GM23338 (cell line): ENCODE measurements at regions not wholly inside any gene's neighbourhood (a gene's known extent, or its start where the extent isn't known, plus 50 kb on each side); places are given as distances from the start of the nearest gene placed in this dataset.

Experiments used
- ATAC-seq: fragments of 200-7000 bp; cut with Tn5 transposase; 3 replicates; pipeline ENCODE4 v1.9.1; 2020
- DNase-seq: peaks from one replicate; pipeline ENCODE4 v3.0.0-alpha.2; 2015; ENCODE audit warnings: low spot score
- H2AFZ ChIP-seq: fragments of 200-600 bp; sonication (generic); 2 replicates; pipeline ENCODE4 v1.8.0; 2016; ENCODE audit warnings: antibody characterized with exemption, mild to moderate bottlenecking, moderate library complexity
- H3F3A ChIP-seq: fragments of 200-600 bp; sonication (generic); replicated peaks from 2 replicates; pipeline ENCODE4 v1.8.0; 2017; ENCODE audit warnings: antibody characterized with exemption, mixed run types, low read depth
- H3K27ac ChIP-seq: fragments of 200-600 bp; sonication (generic); 2 replicates; pipeline ENCODE4 v1.6.1; 2016; ENCODE audit warnings: low read depth
- H3K27me3 ChIP-seq: fragments of 200-600 bp; sonication (generic); 2 replicates; pipeline ENCODE4 v1.8.0; 2016; ENCODE audit warnings: mild to moderate bottlenecking, mixed run types, moderate library complexity; ENCODE audit not compliant: insufficient read depth
- H3K36me3 ChIP-seq: fragments of 200-600 bp; sonication (generic); 2 replicates; pipeline ENCODE4 v1.8.0; 2016; ENCODE audit warnings: mild to moderate bottlenecking; ENCODE audit not compliant: insufficient read depth
- H3K4me1 ChIP-seq: fragments of 200-600 bp; sonication (generic); 2 replicates; pipeline ENCODE4 v1.8.0; 2016; ENCODE audit warnings: mild to moderate bottlenecking, moderate library complexity; ENCODE audit not compliant: insufficient read depth
- H3K4me2 ChIP-seq: fragments of 200-600 bp; sonication (generic); 2 replicates; pipeline ENCODE4 v1.7.1; 2017; ENCODE audit warnings: mixed run types
- H3K4me3 ChIP-seq: fragments of 200-600 bp; sonication (generic); 2 replicates; pipeline ENCODE4 v1.6.1; 2016; ENCODE audit warnings: mixed run types
- H3K79me2 ChIP-seq: fragments of 200-600 bp; sonication (generic); replicated peaks from 2 replicates; pipeline ENCODE4 v1.8.0; 2017; ENCODE audit warnings: mild to moderate bottlenecking; ENCODE audit not compliant: insufficient read depth
- H3K9me2 ChIP-seq: fragments of 200-600 bp; sonication (generic); 2 replicates; pipeline ENCODE4 v1.8.0; 2017; ENCODE audit not compliant: insufficient read depth
- H4K20me1 ChIP-seq: fragments of 200-600 bp; sonication (generic); replicated peaks from 2 replicates; pipeline ENCODE4 v1.8.0; 2017; ENCODE audit warnings: mild to moderate bottlenecking; ENCODE audit not compliant: insufficient read depth
- H3K27ac Mint-ChIP-seq: 2 replicates; pipeline ENCODE4 v1.8.0; 2020; ENCODE audit warnings: inconsistent platforms, mild to moderate bottlenecking, moderate library complexity, mixed read lengths
- H3K27me3 Mint-ChIP-seq: 3 replicates; pipeline ENCODE4 v1.8.0; 2022; ENCODE audit warnings: low read depth, mild to moderate bottlenecking, moderate library complexity, mixed read lengths, inconsistent platforms; ENCODE audit not compliant: insufficient read depth, poor library complexity
- H3K36me3 Mint-ChIP-seq: 3 replicates; pipeline ENCODE4 v1.8.0; 2021; ENCODE audit warnings: low read depth, mild to moderate bottlenecking, inconsistent platforms, moderate library complexity, mixed read lengths
- H3K4me1 Mint-ChIP-seq: 3 replicates; pipeline ENCODE4 v1.8.0; 2020; ENCODE audit warnings: mild to moderate bottlenecking, inconsistent platforms, mixed read lengths
- H3K4me3 Mint-ChIP-seq: 3 replicates; pipeline ENCODE4 v1.8.0; 2021; ENCODE audit warnings: moderate library complexity, mild to moderate bottlenecking, inconsistent platforms, mixed read lengths
- H3K9me3 Mint-ChIP-seq: 3 replicates; pipeline ENCODE4 v1.8.0; 2020; ENCODE audit warnings: moderate library complexity, mild to moderate bottlenecking, inconsistent platforms, mixed read lengths
- CREB1 ChIP-seq: fragments of 250-450 bp; sonication (Bioruptor Pico); IDR thresholded peaks from 2 replicates; pipeline ENCODE4 v1.5.0; 2020; ENCODE audit warnings: low read depth, mild to moderate bottlenecking, moderate library complexity
- EZH2 ChIP-seq: fragments of 200-600 bp; sonication (generic); IDR thresholded peaks from one replicate; pipeline ENCODE4 v1.8.0; 2017; ENCODE audit warnings: antibody characterized with exemption, mild to moderate bottlenecking, low read depth; ENCODE audit not compliant: unreplicated experiment
- EZH2phosphoT487 ChIP-seq: fragments of 200-600 bp; sonication (generic); IDR thresholded peaks from one replicate; pipeline ENCODE4 v1.8.1; 2018; ENCODE audit warnings: antibody characterized with exemption; ENCODE audit not compliant: unreplicated experiment
- JUNB ChIP-seq: IDR thresholded peaks from one replicate; pipeline ENCODE4 v1.6.1; 2016; ENCODE audit warnings: antibody characterized with exemption; ENCODE audit not compliant: unreplicated experiment
- NANOG ChIP-seq: IDR thresholded peaks from 2 replicates; pipeline ENCODE4 v1.6.1; 2016; ENCODE audit warnings: antibody characterized with exemption, borderline replicate concordance
- POLR2AphosphoS5 ChIP-seq: IDR thresholded peaks from 2 replicates; pipeline ENCODE4 v1.6.1; 2016; ENCODE audit warnings: antibody characterized with exemption, low read depth
- STAT1 ChIP-seq: IDR thresholded peaks from one replicate; pipeline ENCODE4 v1.6.1; 2016; ENCODE audit warnings: antibody characterized with exemption; ENCODE audit not compliant: unreplicated experiment
- ZNF114 ChIP-seq: fragments of 250-450 bp; sonication (Bioruptor Pico); IDR thresholded peaks from 2 replicates; pipeline ENCODE4 v1.5.0; 2020; ENCODE audit warnings: mild to moderate bottlenecking, moderate library complexity
- TF ChIP-seq, protein P1 (sequence below): IDR thresholded peaks from 2 replicates; pipeline ENCODE4 v1.6.1; 2016; ENCODE audit warnings: antibody characterized with exemption
- TF ChIP-seq, protein P2 (sequence below): fragments of 250-450 bp; sonication (Bioruptor Pico); IDR thresholded peaks from 2 replicates; pipeline ENCODE4 v1.5.0; 2020; ENCODE audit warnings: mild to moderate bottlenecking, moderate library complexity
- TF ChIP-seq, protein P3 (sequence below): IDR thresholded peaks from one replicate; pipeline ENCODE4 v1.6.1; 2018; ENCODE audit warnings: antibody characterized with exemption; ENCODE audit not compliant: unreplicated experiment

DNA sequence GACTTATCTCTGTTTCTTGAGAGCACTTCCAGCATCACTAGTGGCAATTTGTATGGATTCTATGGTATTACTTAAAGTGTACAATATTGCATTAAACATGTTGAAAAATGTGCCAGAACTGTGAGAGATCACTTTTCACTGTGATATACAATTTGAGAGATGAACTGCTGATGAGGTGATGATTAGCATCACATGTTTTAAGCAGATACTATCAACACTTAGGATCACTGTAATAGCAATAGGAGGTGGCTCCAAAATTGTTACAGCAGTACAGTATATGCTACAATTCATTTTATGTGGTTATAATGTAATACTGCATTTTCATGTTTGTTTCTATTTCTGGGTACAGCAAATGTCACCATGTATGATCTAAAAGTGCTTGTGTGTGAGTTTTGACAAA is 570.0 kb downstream of the PTPRC start:
- H3K4me1 Mint-ChIP-seq: no peaks in the 10 kb centered on the region
- TF ChIP-seq JUNB (no peak), EZH2phosphoT487 (no peak), STAT1 (no peak)
- H3K27me3 ChIP-seq: no peaks in the 10 kb centered on the region

DNA sequence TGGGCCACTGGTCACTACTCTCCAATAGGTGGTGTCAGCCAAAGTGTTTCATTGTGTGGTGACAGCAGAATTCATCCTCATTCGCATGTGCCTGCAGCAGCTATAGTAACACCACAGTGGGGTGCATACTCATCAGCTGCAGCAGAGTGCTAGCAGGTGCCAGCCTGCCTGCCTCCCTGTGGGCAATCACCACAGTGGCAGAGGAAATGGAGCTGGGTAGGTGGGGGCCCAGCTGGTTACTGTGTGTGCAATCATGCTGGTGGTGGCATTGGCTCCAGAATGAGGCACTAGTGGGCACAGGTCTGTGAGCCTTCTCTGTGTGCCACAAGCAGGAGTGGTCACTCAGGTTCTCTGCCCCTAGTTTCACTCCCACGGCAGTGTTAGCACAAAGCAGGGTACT is 579.2 kb downstream of the PTPRC start:
- peaks cover 3% of the 10 kb centered on the region; the same call in 2 of the 3 replicates for H3K4me1 Mint-ChIP-seq
- ATAC-seq (peak; percentile 79), DNase-seq (peak; percentile 21)
- H3K36me3 Mint-ChIP-seq: no peaks in the 10 kb centered on the region; the same call in 2 of the 3 replicates
- Histone ChIP-seq H3K4me2 (no peak overlapping the region), H3K9me2 (peaks cover 15% of the 10 kb centered on the region), H3F3A (no peaks in the 10 kb centered on the region), H3K4me3 (no peak overlapping the region), H3K4me1 (no peaks in the 10 kb centered on the region), H3K27ac (no peak overlapping the region), H3K27me3 (no peaks in the 10 kb centered on the region), H3K36me3 (no peaks in the 10 kb centered on the region), H2AFZ (no peak overlapping the region), H4K20me1 (no peaks in the 10 kb centered on the region), H3K79me2 (no peaks in the 10 kb centered on the region)
- H3K27me3 Mint-ChIP-seq: peaks cover 2% of the 10 kb centered on the region
- H3K9me3 Mint-ChIP-seq: no peaks in the 10 kb centered on the region; the same call in 1 of the 3 replicates
- no peak overlapping the region for H3K27ac Mint-ChIP-seq
- H3K4me3 Mint-ChIP-seq: no peak overlapping the region
- TF ChIP-seq STAT1: no peak
- TF ChIP-seq ZNF114 (CRISPR knock-in tag): no peak
- TF ChIP-seq, protein P1, sequence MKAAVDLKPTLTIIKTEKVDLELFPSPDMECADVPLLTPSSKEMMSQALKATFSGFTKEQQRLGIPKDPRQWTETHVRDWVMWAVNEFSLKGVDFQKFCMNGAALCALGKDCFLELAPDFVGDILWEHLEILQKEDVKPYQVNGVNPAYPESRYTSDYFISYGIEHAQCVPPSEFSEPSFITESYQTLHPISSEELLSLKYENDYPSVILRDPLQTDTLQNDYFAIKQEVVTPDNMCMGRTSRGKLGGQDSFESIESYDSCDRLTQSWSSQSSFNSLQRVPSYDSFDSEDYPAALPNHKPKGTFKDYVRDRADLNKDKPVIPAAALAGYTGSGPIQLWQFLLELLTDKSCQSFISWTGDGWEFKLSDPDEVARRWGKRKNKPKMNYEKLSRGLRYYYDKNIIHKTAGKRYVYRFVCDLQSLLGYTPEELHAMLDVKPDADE: no peak
- no peak for TF ChIP-seq POLR2AphosphoS5
- no peak for TF ChIP-seq EZH2phosphoT487
- no peak for TF ChIP-seq JUNB
- no peak for TF ChIP-seq CREB1 (CRISPR knock-in tag)
- TF ChIP-seq, protein P2, sequence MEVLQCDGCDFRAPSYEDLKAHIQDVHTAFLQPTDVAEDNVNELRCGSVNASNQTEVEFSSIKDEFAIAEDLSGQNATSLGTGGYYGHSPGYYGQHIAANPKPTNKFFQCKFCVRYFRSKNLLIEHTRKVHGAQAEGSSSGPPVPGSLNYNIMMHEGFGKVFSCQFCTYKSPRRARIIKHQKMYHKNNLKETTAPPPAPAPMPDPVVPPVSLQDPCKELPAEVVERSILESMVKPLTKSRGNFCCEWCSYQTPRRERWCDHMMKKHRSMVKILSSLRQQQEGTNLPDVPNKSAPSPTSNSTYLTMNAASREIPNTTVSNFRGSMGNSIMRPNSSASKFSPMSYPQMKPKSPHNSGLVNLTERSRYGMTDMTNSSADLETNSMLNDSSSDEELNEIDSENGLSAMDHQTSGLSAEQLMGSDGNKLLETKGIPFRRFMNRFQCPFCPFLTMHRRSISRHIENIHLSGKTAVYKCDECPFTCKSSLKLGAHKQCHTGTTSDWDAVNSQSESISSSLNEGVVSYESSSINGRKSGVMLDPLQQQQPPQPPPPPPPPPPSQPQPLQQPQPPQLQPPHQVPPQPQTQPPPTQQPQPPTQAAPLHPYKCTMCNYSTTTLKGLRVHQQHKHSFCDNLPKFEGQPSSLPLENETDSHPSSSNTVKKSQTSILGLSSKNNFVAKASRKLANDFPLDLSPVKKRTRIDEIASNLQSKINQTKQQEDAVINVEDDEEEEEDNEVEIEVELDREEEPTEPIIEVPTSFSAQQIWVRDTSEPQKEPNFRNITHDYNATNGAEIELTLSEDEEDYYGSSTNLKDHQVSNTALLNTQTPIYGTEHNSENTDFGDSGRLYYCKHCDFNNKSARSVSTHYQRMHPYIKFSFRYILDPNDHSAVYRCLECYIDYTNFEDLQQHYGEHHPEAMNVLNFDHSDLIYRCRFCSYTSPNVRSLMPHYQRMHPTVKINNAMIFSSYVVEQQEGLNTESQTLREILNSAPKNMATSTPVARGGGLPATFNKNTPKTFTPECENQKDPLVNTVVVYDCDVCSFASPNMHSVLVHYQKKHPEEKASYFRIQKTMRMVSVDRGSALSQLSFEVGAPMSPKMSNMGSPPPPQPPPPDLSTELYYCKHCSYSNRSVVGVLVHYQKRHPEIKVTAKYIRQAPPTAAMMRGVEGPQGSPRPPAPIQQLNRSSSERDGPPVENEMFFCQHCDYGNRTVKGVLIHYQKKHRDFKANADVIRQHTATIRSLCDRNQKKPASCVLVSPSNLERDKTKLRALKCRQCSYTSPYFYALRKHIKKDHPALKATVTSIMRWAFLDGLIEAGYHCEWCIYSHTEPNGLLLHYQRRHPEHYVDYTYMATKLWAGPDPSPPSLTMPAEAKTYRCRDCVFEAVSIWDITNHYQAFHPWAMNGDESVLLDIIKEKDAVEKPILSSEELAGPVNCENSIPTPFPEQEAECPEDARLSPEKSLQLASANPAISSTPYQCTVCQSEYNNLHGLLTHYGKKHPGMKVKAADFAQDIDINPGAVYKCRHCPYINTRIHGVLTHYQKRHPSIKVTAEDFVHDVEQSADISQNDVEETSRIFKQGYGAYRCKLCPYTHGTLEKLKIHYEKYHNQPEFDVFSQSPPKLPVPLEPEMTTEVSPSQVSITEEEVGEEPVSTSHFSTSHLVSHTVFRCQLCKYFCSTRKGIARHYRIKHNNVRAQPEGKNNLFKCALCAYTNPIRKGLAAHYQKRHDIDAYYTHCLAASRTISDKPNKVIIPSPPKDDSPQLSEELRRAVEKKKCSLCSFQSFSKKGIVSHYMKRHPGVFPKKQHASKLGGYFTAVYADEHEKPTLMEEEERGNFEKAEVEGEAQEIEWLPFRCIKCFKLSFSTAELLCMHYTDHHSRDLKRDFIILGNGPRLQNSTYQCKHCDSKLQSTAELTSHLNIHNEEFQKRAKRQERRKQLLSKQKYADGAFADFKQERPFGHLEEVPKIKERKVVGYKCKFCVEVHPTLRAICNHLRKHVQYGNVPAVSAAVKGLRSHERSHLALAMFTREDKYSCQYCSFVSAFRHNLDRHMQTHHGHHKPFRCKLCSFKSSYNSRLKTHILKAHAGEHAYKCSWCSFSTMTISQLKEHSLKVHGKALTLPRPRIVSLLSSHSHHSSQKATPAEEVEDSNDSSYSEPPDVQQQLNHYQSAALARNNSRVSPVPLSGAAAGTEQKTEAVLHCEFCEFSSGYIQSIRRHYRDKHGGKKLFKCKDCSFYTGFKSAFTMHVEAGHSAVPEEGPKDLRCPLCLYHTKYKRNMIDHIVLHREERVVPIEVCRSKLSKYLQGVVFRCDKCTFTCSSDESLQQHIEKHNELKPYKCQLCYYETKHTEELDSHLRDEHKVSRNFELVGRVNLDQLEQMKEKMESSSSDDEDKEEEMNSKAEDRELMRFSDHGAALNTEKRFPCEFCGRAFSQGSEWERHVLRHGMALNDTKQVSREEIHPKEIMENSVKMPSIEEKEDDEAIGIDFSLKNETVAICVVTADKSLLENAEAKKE (CRISPR knock-in tag): no peak
- TF ChIP-seq EZH2: no peak
- TF ChIP-seq, protein P3, sequence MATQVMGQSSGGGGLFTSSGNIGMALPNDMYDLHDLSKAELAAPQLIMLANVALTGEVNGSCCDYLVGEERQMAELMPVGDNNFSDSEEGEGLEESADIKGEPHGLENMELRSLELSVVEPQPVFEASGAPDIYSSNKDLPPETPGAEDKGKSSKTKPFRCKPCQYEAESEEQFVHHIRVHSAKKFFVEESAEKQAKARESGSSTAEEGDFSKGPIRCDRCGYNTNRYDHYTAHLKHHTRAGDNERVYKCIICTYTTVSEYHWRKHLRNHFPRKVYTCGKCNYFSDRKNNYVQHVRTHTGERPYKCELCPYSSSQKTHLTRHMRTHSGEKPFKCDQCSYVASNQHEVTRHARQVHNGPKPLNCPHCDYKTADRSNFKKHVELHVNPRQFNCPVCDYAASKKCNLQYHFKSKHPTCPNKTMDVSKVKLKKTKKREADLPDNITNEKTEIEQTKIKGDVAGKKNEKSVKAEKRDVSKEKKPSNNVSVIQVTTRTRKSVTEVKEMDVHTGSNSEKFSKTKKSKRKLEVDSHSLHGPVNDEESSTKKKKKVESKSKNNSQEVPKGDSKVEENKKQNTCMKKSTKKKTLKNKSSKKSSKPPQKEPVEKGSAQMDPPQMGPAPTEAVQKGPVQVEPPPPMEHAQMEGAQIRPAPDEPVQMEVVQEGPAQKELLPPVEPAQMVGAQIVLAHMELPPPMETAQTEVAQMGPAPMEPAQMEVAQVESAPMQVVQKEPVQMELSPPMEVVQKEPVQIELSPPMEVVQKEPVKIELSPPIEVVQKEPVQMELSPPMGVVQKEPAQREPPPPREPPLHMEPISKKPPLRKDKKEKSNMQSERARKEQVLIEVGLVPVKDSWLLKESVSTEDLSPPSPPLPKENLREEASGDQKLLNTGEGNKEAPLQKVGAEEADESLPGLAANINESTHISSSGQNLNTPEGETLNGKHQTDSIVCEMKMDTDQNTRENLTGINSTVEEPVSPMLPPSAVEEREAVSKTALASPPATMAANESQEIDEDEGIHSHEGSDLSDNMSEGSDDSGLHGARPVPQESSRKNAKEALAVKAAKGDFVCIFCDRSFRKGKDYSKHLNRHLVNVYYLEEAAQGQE: no peak
- no peak for TF ChIP-seq NANOG

More for the DNA sequence above, 570.0 kb downstream of the PTPRC start:
- no peaks in the 10 kb centered on the region for H4K20me1 ChIP-seq
- no peak overlapping the region for H3K4me3 ChIP-seq
- H3K79me2 ChIP-seq: no peaks in the 10 kb centered on the region
- DNase-seq (no peak), ATAC-seq (no peak)
- H3K27ac ChIP-seq: no peak overlapping the region
- Mint-ChIP-seq H3K4me3 (no peak overlapping the region), H3K27ac (no peak overlapping the region), H3K9me3 (no peaks in the 10 kb centered on the region; the same call in 1 of the 3 replicates), H3K27me3 (no peaks in the 10 kb centered on the region), H3K36me3 (no peaks in the 10 kb centered on the region)
- no peaks in the 10 kb centered on the region for H3F3A ChIP-seq
- H2AFZ ChIP-seq: no peak overlapping the region
- H3K36me3 ChIP-seq: no peaks in the 10 kb centered on the region
- no peak overlapping the region for H3K4me2 ChIP-seq
- peaks cover under 1% of the 10 kb centered on the region; the same call in 1 of the 2 replicates for H3K9me2 ChIP-seq
- H3K4me1 ChIP-seq: no peaks in the 10 kb centered on the region
